ENCODE measurements at regions not wholly inside any gene's neighbourhood (a gene's known extent, or its start where the extent isn't known, plus 50 kb on each side); places are given as distances from the start of the nearest gene placed in this dataset.
"Not testable (repeated sequence)": the region's sequence is repeated elsewhere in the genome, so short reads cannot be mapped to it uniquely, and the experiment has no call there.

GRCh38 chr5:121430538-121430937 is 421.1 kb upstream of the FTMT start:
- H3K9me3 Mint-ChIP-seq, result peaks cover 5% of the 10 kb centered on the region
- no peak overlapping the region for H3K4me3 Mint-ChIP-seq
- no peaks in the 10 kb centered on the region for H3K27me3 Mint-ChIP-seq
- no peak overlapping the region for H3K27ac Mint-ChIP-seq
- CTCF ChIA-PET, result no interaction called here
- no peaks in the 10 kb centered on the region for H3K36me3 Mint-ChIP-seq
- DNase-seq, result no peak
- no peaks in the 10 kb centered on the region for H3K4me1 Mint-ChIP-seq

GRCh38 chr5:121445511-121445910 is 406.2 kb upstream of the FTMT start:
- Mint-ChIP-seq H3K27ac (no peak overlapping the region), H3K9me3 (peaks cover 8% of the 10 kb centered on the region), H3K27me3 (no peaks in the 10 kb centered on the region), H3K4me3 (no peak overlapping the region), H3K36me3 (no peaks in the 10 kb centered on the region), H3K4me1 (no peaks in the 10 kb centered on the region)
- DNase-seq, result no peak
- CTCF ChIA-PET, result no interaction called here

- Mint-ChIP-seq H3K9me3 (peaks cover 2% of the 10 kb centered on the region), H3K27ac (no peak overlapping the region), H3K27me3 (no peaks in the 10 kb centered on the region), H3K4me1 (no peaks in the 10 kb centered on the region), H3K4me3 (no peak overlapping the region), H3K36me3 (no peaks in the 10 kb centered on the region)
- no peak for DNase-seq
- CTCF ChIA-PET, result no interaction called here
Observed at GRCh38 chr5:121462441-121462840, 389.2 kb upstream of the FTMT start.

- CTCF ChIA-PET, H3K36me3 Mint-ChIP-seq, DNase-seq, H3K27ac Mint-ChIP-seq, H3K9me3 Mint-ChIP-seq, H3K27me3 Mint-ChIP-seq, H3K4me1 Mint-ChIP-seq, H3K4me3 Mint-ChIP-seq: not testable (repeated sequence)
Observed at GRCh38 chr5:121471222-121471621, 380.5 kb upstream of the FTMT start.

- Mint-ChIP-seq H3K27me3 (no peaks in the 10 kb centered on the region), H3K27ac (no peak overlapping the region)
- CTCF ChIA-PET, result no interaction called here
Observed at GRCh38 chr5:121478636-121479035, 373.0 kb upstream of the FTMT start.

GRCh38 chr5:121479337-121479736 is 372.3 kb upstream of the FTMT start:
- Mint-ChIP-seq H3K4me1 (no peaks in the 10 kb centered on the region), H3K27me3 (no peaks in the 10 kb centered on the region), H3K9me3 (no peaks in the 10 kb centered on the region), H3K36me3 (no peaks in the 10 kb centered on the region), H3K4me3 (no peak overlapping the region), H3K27ac (no peak overlapping the region)
- no peak for DNase-seq
- CTCF ChIA-PET, result no interaction called here

More at GRCh38 chr5:121478636-121479035, 373.0 kb upstream of the FTMT start:
- Mint-ChIP-seq H3K36me3 (no peaks in the 10 kb centered on the region), H3K4me3 (no peak overlapping the region), H3K9me3 (no peaks in the 10 kb centered on the region), H3K4me1 (no peaks in the 10 kb centered on the region)
- no peak for DNase-seq

- DNase-seq, result no peak
- CTCF ChIA-PET, result no interaction called here
- H3K4me3 Mint-ChIP-seq, result no peak overlapping the region
- H3K27me3 Mint-ChIP-seq, result no peaks in the 10 kb centered on the region
- H3K27ac Mint-ChIP-seq, result no peak overlapping the region
- H3K4me1 Mint-ChIP-seq, result no peaks in the 10 kb centered on the region
- peaks cover 1% of the 10 kb centered on the region for H3K9me3 Mint-ChIP-seq
- no peaks in the 10 kb centered on the region for H3K36me3 Mint-ChIP-seq
Observed at GRCh38 chr5:121485281-121485680, 366.4 kb upstream of the FTMT start.

GRCh38 chr5:121485999-121486398 is 365.7 kb upstream of the FTMT start:
- H3K4me1 Mint-ChIP-seq, H3K4me3 Mint-ChIP-seq, H3K36me3 Mint-ChIP-seq, H3K9me3 Mint-ChIP-seq, DNase-seq, CTCF ChIA-PET, H3K27me3 Mint-ChIP-seq, H3K27ac Mint-ChIP-seq: not testable (repeated sequence)

GRCh38 chr5:121489972-121490371 is 361.7 kb upstream of the FTMT start:
- peaks cover 1% of the 10 kb centered on the region for H3K9me3 Mint-ChIP-seq
- no peaks in the 10 kb centered on the region for H3K36me3 Mint-ChIP-seq
- no peak overlapping the region for H3K27ac Mint-ChIP-seq
- no peaks in the 10 kb centered on the region for H3K4me1 Mint-ChIP-seq
- no peaks in the 10 kb centered on the region for H3K27me3 Mint-ChIP-seq
- H3K4me3 Mint-ChIP-seq, result no peak overlapping the region
- CTCF ChIA-PET, result no interaction called here
- DNase-seq, result no peak

GRCh38 chr5:121497176-121497575 is 354.5 kb upstream of the FTMT start:
- Mint-ChIP-seq H3K4me3 (no peak overlapping the region), H3K9me3 (no peaks in the 10 kb centered on the region), H3K4me1 (no peaks in the 10 kb centered on the region), H3K27ac (no peak overlapping the region), H3K36me3 (no peaks in the 10 kb centered on the region), H3K27me3 (no peaks in the 10 kb centered on the region)
- CTCF ChIA-PET, result interaction anchor here (1.5 kb wide), 1 partner anchor 13 kb away, joined by 3 read pairs; no protein-coding TSS in a partner anchor
- DNase-seq, result no peak

- no peaks in the 10 kb centered on the region for H3K4me1 Mint-ChIP-seq
- no peak overlapping the region for H3K27ac Mint-ChIP-seq
- no peak for DNase-seq
- H3K4me3 Mint-ChIP-seq, result no peak overlapping the region
- no peaks in the 10 kb centered on the region for H3K36me3 Mint-ChIP-seq
- CTCF ChIA-PET, result no interaction called here
- no peaks in the 10 kb centered on the region for H3K27me3 Mint-ChIP-seq
- H3K9me3 Mint-ChIP-seq, result no peaks in the 10 kb centered on the region
Observed at GRCh38 chr5:121500310-121500709, 351.4 kb upstream of the FTMT start.

- DNase-seq, result no peak
- Mint-ChIP-seq H3K27me3 (no peaks in the 10 kb centered on the region), H3K36me3 (no peaks in the 10 kb centered on the region), H3K27ac (no peak overlapping the region), H3K4me1 (no peaks in the 10 kb centered on the region), H3K9me3 (peaks cover 2% of the 10 kb centered on the region), H3K4me3 (no peak overlapping the region)
- CTCF ChIA-PET, result no interaction called here
Observed at GRCh38 chr5:121503111-121503840, 348.4 kb upstream of the FTMT start.

- H3K36me3 Mint-ChIP-seq, result no peaks in the 10 kb centered on the region
- H3K27me3 Mint-ChIP-seq, result no peaks in the 10 kb centered on the region
- no peak overlapping the region for H3K27ac Mint-ChIP-seq
- no peak for DNase-seq
- no peak overlapping the region for H3K4me3 Mint-ChIP-seq
- no peaks in the 10 kb centered on the region for H3K4me1 Mint-ChIP-seq
- CTCF ChIA-PET, result no interaction called here
- peaks cover 2% of the 10 kb centered on the region for H3K9me3 Mint-ChIP-seq
Observed at GRCh38 chr5:121516997-121517396, 334.7 kb upstream of the FTMT start.

GRCh38 chr5:121525706-121526105 is 326.0 kb upstream of the FTMT start:
- no peak overlapping the region for H3K27ac Mint-ChIP-seq
- H3K9me3 Mint-ChIP-seq, result peaks cover 7% of the 10 kb centered on the region
- H3K4me1 Mint-ChIP-seq, result no peaks in the 10 kb centered on the region
- no peaks in the 10 kb centered on the region for H3K36me3 Mint-ChIP-seq
- CTCF ChIA-PET, result no interaction called here
- DNase-seq, result no peak
- no peak overlapping the region for H3K4me3 Mint-ChIP-seq
- H3K27me3 Mint-ChIP-seq, result no peaks in the 10 kb centered on the region

- Mint-ChIP-seq H3K27me3 (no peaks in the 10 kb centered on the region), H3K9me3 (peaks cover 5% of the 10 kb centered on the region), H3K27ac (no peak overlapping the region), H3K4me1 (no peaks in the 10 kb centered on the region), H3K4me3 (no peak overlapping the region), H3K36me3 (no peaks in the 10 kb centered on the region)
- no peak for DNase-seq
- CTCF ChIA-PET, result no interaction called here
Observed at GRCh38 chr5:121526908-121527307, 324.8 kb upstream of the FTMT start.

GRCh38 chr5:121533814-121534213 is 317.9 kb upstream of the FTMT start:
- Mint-ChIP-seq H3K27me3 (no peaks in the 10 kb centered on the region), H3K4me1 (no peaks in the 10 kb centered on the region), H3K36me3 (no peaks in the 10 kb centered on the region), H3K27ac (no peak overlapping the region), H3K9me3 (peaks cover 6% of the 10 kb centered on the region), H3K4me3 (no peak overlapping the region)
- CTCF ChIA-PET, result interaction anchor here (0.7 kb wide), 1 partner anchor 43 kb away, joined by 3 read pairs; no protein-coding TSS in a partner anchor
- no peak for DNase-seq

All from activated naive CD4-positive, alpha-beta T cell treated with anti-CD3 and anti-CD28 coated beads, Interleukin-2, amount 10 ng/mL, durations not matched to agents 7 days and 5 days (primary cell).